IMR-90 (cell line): ENCODE measurements at regions not wholly inside any gene's neighbourhood (a gene's known extent, or its start where the extent isn't known, plus 50 kb on each side); places are given as distances from the start of the nearest gene placed in this dataset.

Source experiments
- ATAC-seq: fragments of 200-7000 bp; cut with Tn5 transposase; 2 replicates; pipeline ENCODE4 v1.9.1; 2020; ENCODE audit warnings: low read depth, mild to moderate bottlenecking, moderate library complexity
- BruUV-seq: library from RNA; stranded (reverse); fragments of 400-500 nt; replicated peaks from 2 replicates; lab custom pipeline; 2021; lab: Mats Ljungman, UMichigan
- CTCF ChIA-PET: fragments of 300-600 bp; formaldehyde crosslinking; extraction: SDS; loops from one replicate; lab custom pipeline; 2021; ENCODE audit warnings: antibody characterized with exemption; lab: Yijun Ruan, JAX
- POLR2A ChIA-PET: fragments of 300-600 bp; sonication (Branson Sonifier 250); formaldehyde crosslinking; loops from one replicate; lab custom pipeline; 2022; ENCODE audit warnings: antibody characterized with exemption; ENCODE audit not compliant: unreplicated experiment; lab: Charles Lee
- DNase-seq: peaks from one replicate; pipeline ENCODE4 v3.0.0; 2013
- H2AFZ ChIP-seq: replicated peaks from 2 replicates; pipeline ENCODE3; 2013; ENCODE audit warnings: low read length, mild to moderate bottlenecking; ENCODE audit not compliant: poor library complexity
- H2AK5ac ChIP-seq: 2 replicates; pipeline ENCODE4 v1.6.1; 2013; ENCODE audit warnings: low read depth, low read length, inconsistent platforms
- H2AK9ac ChIP-seq: replicated peaks from 2 replicates; pipeline ENCODE3; 2013; ENCODE audit warnings: mild to moderate bottlenecking, low read depth, low read length, moderate library complexity; ENCODE audit not compliant: poor library complexity
- H2BK120ac ChIP-seq: 2 replicates; pipeline ENCODE4 v1.6.1; 2013; ENCODE audit warnings: low read depth, low read length, inconsistent platforms
- H2BK15ac ChIP-seq: 3 replicates; pipeline ENCODE4 v1.6.1; 2013; ENCODE audit warnings: low read depth, low read length, inconsistent platforms
- H2BK20ac ChIP-seq: 2 replicates; pipeline ENCODE4 v1.6.1; 2013; ENCODE audit warnings: low read depth, mild to moderate bottlenecking, inconsistent platforms, low read length, moderate library complexity
- H2BK5ac ChIP-seq: 2 replicates; pipeline ENCODE4 v1.6.1; 2013; ENCODE audit warnings: mild to moderate bottlenecking, low read depth, low read length, inconsistent platforms; ENCODE audit not compliant: poor library complexity, severe bottlenecking
- H3K14ac ChIP-seq: replicated peaks from 2 replicates; pipeline ENCODE4 v1.6.1; 2013; ENCODE audit warnings: low read depth, low read length, inconsistent platforms
- H3K18ac ChIP-seq: 2 replicates; pipeline ENCODE4 v1.6.1; 2013; ENCODE audit warnings: low read depth, low read length, control low read depth
- H3K23ac ChIP-seq: 2 replicates; pipeline ENCODE4 v1.6.1; 2013; ENCODE audit warnings: low read depth, low read length, inconsistent platforms
- H3K27ac ChIP-seq: 2 replicates; pipeline ENCODE4 v1.5.1; 2013; ENCODE audit warnings: mild to moderate bottlenecking, control low read depth, low read length; ENCODE audit not compliant: insufficient read depth
- H3K27me3 ChIP-seq: 2 replicates; pipeline ENCODE4 v1.6.1; 2013; ENCODE audit warnings: low read length; ENCODE audit not compliant: control insufficient read depth, insufficient read depth
- H3K36me3 ChIP-seq: 2 replicates; pipeline ENCODE4 v1.6.1; 2013; ENCODE audit warnings: low read length, mixed read lengths; ENCODE audit not compliant: control insufficient read depth, insufficient read depth
- H3K4ac ChIP-seq: 2 replicates; pipeline ENCODE4 v1.6.1; 2013; ENCODE audit warnings: low read depth, low read length, inconsistent platforms
- H3K4me1 ChIP-seq: 2 replicates; pipeline ENCODE4 v1.6.1; 2013; ENCODE audit warnings: low read length, mixed read lengths; ENCODE audit not compliant: control insufficient read depth, insufficient read depth
- H3K4me2 ChIP-seq: 2 replicates; pipeline ENCODE4 v1.6.1; 2013; ENCODE audit warnings: low read depth, mild to moderate bottlenecking, control low read depth, low read length, moderate library complexity
- H3K4me3 ChIP-seq: 2 replicates; pipeline ENCODE4 v1.5.1; 2013; ENCODE audit warnings: low read depth, mild to moderate bottlenecking, control low read depth, low read length, moderate library complexity; ENCODE audit not compliant: insufficient read depth
- H3K56ac ChIP-seq: 2 replicates; pipeline ENCODE4 v1.6.1; 2013; ENCODE audit warnings: low read length, inconsistent platforms; ENCODE audit not compliant: insufficient read depth; ENCODE audit errors: extremely low read depth
- H3K79me1 ChIP-seq, 2 experiments: 2 replicates each; pipeline ENCODE4 v1.6.1; 2013; ENCODE audit warnings: low read length in 2 of 2, inconsistent platforms in 1 of 2, low read depth in 1 of 2
- H3K9ac ChIP-seq: 2 replicates; pipeline ENCODE4 v1.6.1; 2013; ENCODE audit warnings: low read depth, low read length, control low read depth
- H3K9me1 ChIP-seq: 2 replicates; pipeline ENCODE4 v1.6.1; 2013; ENCODE audit warnings: low read length, inconsistent platforms; ENCODE audit not compliant: insufficient read depth
- H3K9me3 ChIP-seq: 2 replicates; pipeline ENCODE4 v1.6.1; 2013; ENCODE audit warnings: low read length; ENCODE audit not compliant: control insufficient read depth, insufficient read depth
- H4K20me1 ChIP-seq: 2 replicates; pipeline ENCODE4 v1.6.1; 2013; ENCODE audit warnings: low read length, inconsistent platforms; ENCODE audit not compliant: insufficient read depth
- H4K5ac ChIP-seq: 2 replicates; pipeline ENCODE4 v1.6.1; 2013; ENCODE audit warnings: mild to moderate bottlenecking, low read depth, low read length, control low read depth
- H4K8ac ChIP-seq, 2 experiments: 2 replicates each; pipeline ENCODE4 v1.6.1; 2013; ENCODE audit warnings: low read depth in 2 of 2, low read length in 2 of 2, control low read depth in 1 of 2, inconsistent platforms in 1 of 2
- H4K91ac ChIP-seq: 2 replicates; pipeline ENCODE4 v1.6.1; 2013; ENCODE audit warnings: low read depth, low read length, inconsistent platforms; ENCODE audit not compliant: insufficient read depth
- BHLHE40 ChIP-seq: fragments of 150-350 bp; IDR thresholded peaks from 2 replicates; pipeline ENCODE4 v1.6.1; 2016; ENCODE audit warnings: mild to moderate bottlenecking, low read depth, low read length
- CEBPB ChIP-seq: IDR thresholded peaks from 2 replicates; pipeline ENCODE4 v1.6.1; 2012; ENCODE audit warnings: low read depth, low read length, improper control_type of control experiment
- CHD1 ChIP-seq: IDR thresholded peaks from 2 replicates; pipeline ENCODE4 v1.6.1; 2012; ENCODE audit warnings: low read depth, low read length, improper control_type of control experiment
- CTCF ChIP-seq: conservative IDR thresholded peaks from 2 replicates; pipeline ENCODE4 v1.5.1; 2012; ENCODE audit warnings: mild to moderate bottlenecking, low read depth, low read length, improper control_type of control experiment
- FOS ChIP-seq: fragments of 150-350 bp; IDR thresholded peaks from 2 replicates; pipeline ENCODE4 v1.6.1; 2016; ENCODE audit warnings: low read depth, low read length
- MAFK ChIP-seq: IDR thresholded peaks from 2 replicates; pipeline ENCODE4 v1.6.1; 2012; ENCODE audit warnings: low read depth, low read length, improper control_type of control experiment
- MAZ ChIP-seq: IDR thresholded peaks from 2 replicates; pipeline ENCODE4 v1.6.1; 2012; ENCODE audit warnings: low read depth, mild to moderate bottlenecking, low read length, improper control_type of control experiment, moderate library complexity, borderline replicate concordance
- MXI1 ChIP-seq: IDR thresholded peaks from 2 replicates; pipeline ENCODE4 v1.6.1; 2012; ENCODE audit warnings: low read depth, mild to moderate bottlenecking, low read length, moderate library complexity, borderline replicate concordance
- NFE2L2 ChIP-seq: fragments of 150-350 bp; IDR thresholded peaks from 2 replicates; pipeline ENCODE4 v1.6.1; 2016; ENCODE audit warnings: low read depth, mild to moderate bottlenecking, low read length
- POLR2A ChIP-seq: IDR thresholded peaks from 2 replicates; pipeline ENCODE4 v1.6.1; 2012; ENCODE audit warnings: mild to moderate bottlenecking, low read depth, low read length
- RAD21 ChIP-seq: IDR thresholded peaks from 2 replicates; pipeline ENCODE4 v1.6.1; 2012; ENCODE audit warnings: low read length, improper control_type of control experiment
- RCOR1 ChIP-seq: IDR thresholded peaks from 2 replicates; pipeline ENCODE4 v1.6.1; 2012; ENCODE audit warnings: mild to moderate bottlenecking, low read length, improper control_type of control experiment; ENCODE audit not compliant: insufficient replicate concordance
- RFX5 ChIP-seq: IDR thresholded peaks from 2 replicates; pipeline ENCODE4 v1.8.0; 2012; ENCODE audit warnings: low read depth, mild to moderate bottlenecking, low read length, moderate library complexity
- SMC3 ChIP-seq: fragments of 150-350 bp; IDR thresholded peaks from 2 replicates; pipeline ENCODE4 v1.6.1; 2016; ENCODE audit warnings: low read depth, mild to moderate bottlenecking, antibody characterized with exemption, low read length, moderate library complexity
- WGBS, 2 experiments: methylation state at CpG; one replicate each; pipeline versions ENCODE4 v1.1.5 to v1.1.7; 2013; ENCODE audit warnings: missing lambda C conversion rate in 2 of 2; ENCODE audit not compliant: insufficient read length in 1 of 2; ENCODE audit errors: extremely low coverage in 2 of 2; 5-methylcytosine and 5-hydroxymethylcytosine counted together
- dilution Hi-C: fragments of 300-500 bp; cut with HindIII; formaldehyde crosslinking; loops from one replicate; pipeline ENCODE4 v1.14.3; 2018; ENCODE audit warnings: low sequenced_read_pairs; ENCODE audit not compliant: unreplicated experiment
- in situ Hi-C: fragments of 300-500 bp; cut with MboI; formaldehyde crosslinking; loops from 3 replicates; pipeline ENCODE4 v1.14.3; 2019; ENCODE audit warnings: low sequenced_read_pairs, inconsistent platforms, mixed read lengths
- intact Hi-C: fragments of 100-400 bp; cut with micrococcal nuclease; formaldehyde crosslinking; loops from 2 replicates; pipeline ENCODE4 v1.10.0; 2022
- TF ChIP-seq, protein P1 (sequence below): fragments of 150-350 bp; IDR thresholded peaks from 2 replicates; pipeline ENCODE4 v1.6.1; 2016; ENCODE audit warnings: low read depth, mild to moderate bottlenecking, low read length, moderate library complexity, borderline replicate concordance
- TF ChIP-seq, protein P2 (sequence below): fragments of 150-350 bp; IDR thresholded peaks from 2 replicates; pipeline ENCODE4 v1.6.1; 2017; ENCODE audit warnings: mild to moderate bottlenecking, antibody characterized with exemption, low read length, low read depth

DNA sequence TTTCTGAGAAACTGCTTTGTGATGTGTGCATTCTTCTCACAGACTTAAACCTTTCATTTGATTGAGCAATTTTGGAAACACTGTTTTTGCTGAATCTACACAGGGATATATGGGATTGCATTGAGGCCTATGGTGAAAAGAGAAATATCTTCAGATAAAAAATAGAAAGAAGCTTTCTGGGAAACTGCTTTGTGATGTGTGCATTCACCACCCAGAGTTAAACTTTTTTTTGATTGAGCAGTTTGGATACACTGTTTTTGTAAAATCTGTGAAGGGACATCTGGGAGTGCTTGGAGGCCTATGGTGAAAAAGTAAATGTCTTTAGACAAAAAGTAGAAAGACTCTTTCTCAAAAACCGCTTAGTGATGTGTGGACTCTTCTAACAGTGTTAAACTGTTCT is 1683.8 kb downstream of the UQCRFS1 start:
- no peaks in the 10 kb centered on the region for H3K4me1 ChIP-seq
- no peaks in the 10 kb centered on the region for H3K9me1 ChIP-seq
- H4K5ac ChIP-seq = no peak overlapping the region
- H3K56ac ChIP-seq = no peak overlapping the region
- H2AK5ac ChIP-seq = no peak overlapping the region
- H3K18ac ChIP-seq = no peak overlapping the region
- ChIA-PET CTCF (no interaction called here), POLR2A (no interaction called here)
- no peak overlapping the region for H3K14ac ChIP-seq
- H3K9me3 ChIP-seq = peaks cover 5% of the 10 kb centered on the region; the same call in 1 of the 2 replicates
- no peak overlapping the region for H3K4me3 ChIP-seq
- DNase-seq (no peak), ATAC-seq (no peak)
- H2BK120ac ChIP-seq = no peak overlapping the region
- no CpG with 5 or more reads among the region's 1 CpG for WGBS, 2 experiments
- dilution Hi-C loops = no loop called here
- no peak overlapping the region for H4K91ac ChIP-seq
- no peak overlapping the region for H2AFZ ChIP-seq
- in situ Hi-C loops = no loop called here
- H3K23ac ChIP-seq = no peak overlapping the region
- intact Hi-C loops = no loop called here
- H4K8ac ChIP-seq = no peak overlapping the region
- H2BK15ac ChIP-seq = no peak overlapping the region
- H2BK5ac ChIP-seq = no peak overlapping the region
- BruUV-seq = no TSS peak
- no peak overlapping the region for H3K4ac ChIP-seq
- no peaks in the 10 kb centered on the region for H4K20me1 ChIP-seq
- H3K79me1 ChIP-seq = no peaks in the 10 kb centered on the region
- H3K4me2 ChIP-seq = no peak overlapping the region
- no peak overlapping the region for H3K27ac ChIP-seq
- no peak overlapping the region for H2BK20ac ChIP-seq
- H3K36me3 ChIP-seq = no peaks in the 10 kb centered on the region
- H2AK9ac ChIP-seq = no peak overlapping the region
- H3K27me3 ChIP-seq = no peaks in the 10 kb centered on the region
- TF ChIP-seq POLR2A = no peak
- no peak for TF ChIP-seq RFX5
- no peak for TF ChIP-seq MXI1
- no peak for TF ChIP-seq CHD1
- TF ChIP-seq, protein P1, sequence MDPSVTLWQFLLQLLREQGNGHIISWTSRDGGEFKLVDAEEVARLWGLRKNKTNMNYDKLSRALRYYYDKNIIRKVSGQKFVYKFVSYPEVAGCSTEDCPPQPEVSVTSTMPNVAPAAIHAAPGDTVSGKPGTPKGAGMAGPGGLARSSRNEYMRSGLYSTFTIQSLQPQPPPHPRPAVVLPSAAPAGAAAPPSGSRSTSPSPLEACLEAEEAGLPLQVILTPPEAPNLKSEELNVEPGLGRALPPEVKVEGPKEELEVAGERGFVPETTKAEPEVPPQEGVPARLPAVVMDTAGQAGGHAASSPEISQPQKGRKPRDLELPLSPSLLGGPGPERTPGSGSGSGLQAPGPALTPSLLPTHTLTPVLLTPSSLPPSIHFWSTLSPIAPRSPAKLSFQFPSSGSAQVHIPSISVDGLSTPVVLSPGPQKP = no peak
- no peak for TF ChIP-seq CEBPB
- TF ChIP-seq RCOR1 = no peak
- no peak for TF ChIP-seq SMC3
- TF ChIP-seq MAZ = no peak
- TF ChIP-seq CTCF = no peak
- TF ChIP-seq RAD21 = no peak
- TF ChIP-seq BHLHE40 = no peak
- TF ChIP-seq MAFK = no peak
- TF ChIP-seq NFE2L2 = no peak
- TF ChIP-seq FOS = no peak
- TF ChIP-seq, protein P2, sequence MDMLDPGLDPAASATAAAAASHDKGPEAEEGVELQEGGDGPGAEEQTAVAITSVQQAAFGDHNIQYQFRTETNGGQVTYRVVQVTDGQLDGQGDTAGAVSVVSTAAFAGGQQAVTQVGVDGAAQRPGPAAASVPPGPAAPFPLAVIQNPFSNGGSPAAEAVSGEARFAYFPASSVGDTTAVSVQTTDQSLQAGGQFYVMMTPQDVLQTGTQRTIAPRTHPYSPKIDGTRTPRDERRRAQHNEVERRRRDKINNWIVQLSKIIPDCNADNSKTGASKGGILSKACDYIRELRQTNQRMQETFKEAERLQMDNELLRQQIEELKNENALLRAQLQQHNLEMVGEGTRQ = no peak
- no peak overlapping the region for H3K9ac ChIP-seq
